Muscle layer of duodenum (tissue), 2 donors: ENCODE measurements at regions not wholly inside any gene's neighbourhood (a gene's known extent, or its start where the extent isn't known, plus 50 kb on each side); places are given as distances from the start of the nearest gene placed in this dataset.

Experiments
- H3K27ac ChIP-seq: one replicate; pipeline ENCODE4 v1.7.0; 2013; ENCODE audit warnings: mild to moderate bottlenecking, low read length
- H3K27me3 ChIP-seq: one replicate; pipeline ENCODE4 v1.7.0; 2013; ENCODE audit warnings: low read depth, mild to moderate bottlenecking, control low read depth, low read length
- H3K36me3 ChIP-seq, 2 donors: one replicate each; pipeline ENCODE4 v1.7.0; 2013; ENCODE audit warnings: low read length in 2 of 2, control low read depth in 1 of 2, mild to moderate bottlenecking in 1 of 2; ENCODE audit not compliant: insufficient read depth in 2 of 2, control insufficient read depth in 1 of 2
- H3K4me1 ChIP-seq, 2 donors: one replicate each; pipeline ENCODE4 v1.7.0; 2013; ENCODE audit warnings: low read length in 2 of 2, mild to moderate bottlenecking in 2 of 2, control low read depth in 1 of 2, moderate library complexity in 1 of 2; ENCODE audit not compliant: insufficient read depth in 2 of 2, control insufficient read depth in 1 of 2
- H3K4me3 ChIP-seq, 2 donors: one replicate each; pipeline ENCODE4 v1.7.0; 2013; ENCODE audit warnings: low read length in 2 of 2, low read depth in 1 of 2, mild to moderate bottlenecking in 1 of 2
- H3K9me3 ChIP-seq, 2 donors: one replicate each; pipeline ENCODE4 v1.7.0; 2013; ENCODE audit warnings: low read length in 2 of 2, control low read depth in 1 of 2, mild to moderate bottlenecking in 1 of 2; ENCODE audit not compliant: control insufficient read depth in 1 of 2
- donor health status: healthy.

DNA sequence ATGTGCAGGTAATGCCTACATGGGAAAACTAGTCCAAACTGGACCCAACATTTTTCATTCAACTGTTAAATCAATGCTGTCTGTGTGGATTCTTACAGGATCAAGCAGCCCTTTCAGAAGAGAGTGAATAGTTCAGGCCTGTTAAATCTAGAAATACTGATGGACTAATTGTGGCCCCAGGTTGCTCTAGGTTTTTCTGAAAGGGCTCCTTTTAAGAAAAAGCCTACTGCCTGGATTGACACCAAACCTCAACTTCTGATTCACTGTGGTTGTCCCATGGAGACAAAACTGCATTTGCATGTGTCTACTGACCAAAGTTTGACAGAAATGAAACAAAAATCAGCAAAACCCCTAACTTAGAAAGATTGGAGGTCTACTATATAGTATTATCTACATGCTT lies 437.0 kb downstream of the KLF12 start:
- peaks cover 8 to 27% of the 10 kb centered on the region in 2 donors for H3K36me3 ChIP-seq
- no peak overlapping the region for H3K27ac ChIP-seq
- H3K9me3 ChIP-seq: no peaks in the 10 kb centered on the region
- H3K4me3 ChIP-seq: no peak overlapping the region
- no peaks in the 10 kb centered on the region for H3K27me3 ChIP-seq
- no peaks in the 10 kb centered on the region for H3K4me1 ChIP-seq

DNA sequence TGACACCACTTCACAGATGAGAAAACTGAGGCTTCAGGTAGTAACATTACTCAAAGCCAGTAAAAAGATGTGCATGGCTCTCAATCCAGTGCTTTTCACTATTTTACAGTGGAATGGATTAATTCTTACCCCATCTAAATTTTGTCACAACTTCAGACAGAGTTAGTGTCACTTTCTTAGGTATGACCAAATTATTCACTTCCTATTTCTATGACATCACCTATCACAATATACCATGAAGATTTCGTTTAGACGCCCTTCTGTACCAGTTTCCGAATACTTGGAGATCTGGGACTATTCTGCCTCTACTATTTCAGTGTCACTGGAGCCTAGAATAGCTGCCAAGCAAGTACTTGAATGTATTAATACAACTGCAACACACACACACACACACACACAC lies 437.5 kb downstream of the KLF12 start:
- Histone ChIP-seq H3K36me3 (peaks cover 8 to 27% of the 10 kb centered on the region in 2 donors), H3K4me1 (no peaks in the 10 kb centered on the region), H3K27ac (no peak overlapping the region), H3K9me3 (no peaks in the 10 kb centered on the region), H3K27me3 (no peaks in the 10 kb centered on the region), H3K4me3 (no peak overlapping the region)

DNA sequence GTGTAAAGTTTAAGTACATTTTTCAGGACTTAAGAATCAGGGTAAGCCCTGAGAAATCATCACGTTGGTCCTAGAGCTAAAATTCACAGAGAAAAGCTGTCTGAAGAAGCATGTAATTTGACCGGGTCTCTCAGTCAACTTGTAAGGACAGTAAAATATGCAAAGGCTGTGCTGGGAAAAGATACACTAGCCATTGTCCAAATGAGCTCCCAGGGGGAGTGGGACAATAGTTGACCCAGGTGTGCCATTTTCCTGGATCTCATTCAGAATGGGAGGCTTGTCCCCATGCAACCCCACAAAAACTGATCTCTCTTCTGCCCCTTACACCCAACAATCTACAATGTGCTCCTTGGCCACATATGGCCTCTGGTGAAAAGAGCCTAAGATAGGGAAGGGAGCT lies 437.9 kb downstream of the KLF12 start:
- no peaks in the 10 kb centered on the region for H3K4me1 ChIP-seq
- peaks cover 8 to 28% of the 10 kb centered on the region in 2 donors for H3K36me3 ChIP-seq
- H3K27ac ChIP-seq: no peak overlapping the region
- H3K27me3 ChIP-seq: no peaks in the 10 kb centered on the region
- H3K4me3 ChIP-seq: no peak overlapping the region
- no peaks in the 10 kb centered on the region for H3K9me3 ChIP-seq

DNA sequence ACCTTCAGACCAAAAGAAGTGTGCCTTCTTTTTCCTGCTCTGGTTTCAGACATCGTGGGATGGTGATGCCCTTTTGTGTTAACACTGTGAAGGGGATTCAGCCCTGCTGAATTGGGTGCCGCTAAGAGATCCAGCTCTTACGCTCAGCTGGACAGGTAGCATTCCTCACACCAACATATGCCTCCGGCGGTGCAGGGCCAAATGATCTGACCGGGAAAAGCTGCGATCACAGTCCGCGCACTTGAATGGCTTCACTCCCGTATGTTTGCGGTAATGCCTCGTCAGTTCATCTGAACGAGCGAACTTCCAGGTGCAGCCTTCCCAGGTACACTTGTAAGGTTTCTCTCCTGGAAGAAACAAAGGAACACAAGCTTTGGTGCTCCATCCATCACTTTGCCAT lies 438.9 kb downstream of the KLF12 start:
- Histone ChIP-seq H3K27ac (no peak overlapping the region), H3K4me1 (no peaks in the 10 kb centered on the region), H3K4me3 (no peak overlapping the region), H3K9me3 (no peaks in the 10 kb centered on the region), H3K36me3 (peaks cover 8 to 31% of the 10 kb centered on the region in 2 donors), H3K27me3 (no peaks in the 10 kb centered on the region)

DNA sequence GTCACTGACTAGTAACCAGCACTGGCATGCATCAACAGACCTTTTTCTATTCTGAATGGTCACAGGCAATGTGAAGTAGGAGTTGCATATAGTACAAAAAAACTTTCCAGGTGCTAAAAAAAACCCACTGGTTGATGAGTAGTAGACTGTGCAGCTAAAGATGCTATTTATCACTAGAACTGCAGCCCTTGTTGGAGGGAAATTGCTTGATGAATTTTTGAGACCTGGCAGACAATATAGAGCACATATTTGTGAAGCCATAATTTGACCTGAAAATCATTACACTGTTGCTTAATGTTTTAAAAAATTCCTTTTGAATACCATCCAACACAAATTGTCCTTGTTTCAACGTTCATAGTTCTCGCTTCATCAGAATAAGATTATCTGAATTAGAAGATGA lies 441.0 kb downstream of the KLF12 start:
- H3K27ac ChIP-seq: no peak overlapping the region
- H3K27me3 ChIP-seq: no peaks in the 10 kb centered on the region
- H3K9me3 ChIP-seq: no peaks in the 10 kb centered on the region
- H3K36me3 ChIP-seq: peaks cover 8 to 31% of the 10 kb centered on the region in 2 donors
- no peak overlapping the region for H3K4me3 ChIP-seq
- H3K4me1 ChIP-seq: no peaks in the 10 kb centered on the region

DNA sequence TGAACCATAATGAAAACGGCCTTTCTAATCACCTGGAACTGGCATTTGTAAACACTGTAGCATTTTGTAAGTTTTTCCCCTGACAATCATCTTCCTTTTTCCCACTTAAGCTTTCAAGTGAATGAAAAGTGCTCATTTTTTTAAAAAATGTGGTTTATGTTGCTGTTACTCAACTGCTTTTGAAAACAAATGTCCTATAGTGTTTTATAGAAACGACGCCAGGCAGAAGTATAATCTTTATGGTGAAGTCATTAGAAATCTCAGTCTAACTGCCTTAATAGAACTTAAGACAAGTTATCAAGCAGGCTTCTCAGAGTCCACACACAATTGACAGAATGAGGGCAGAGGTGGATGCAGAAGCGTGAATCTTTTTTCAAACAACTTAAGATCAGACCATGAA lies 442.3 kb downstream of the KLF12 start:
- Histone ChIP-seq H3K9me3 (no peaks in the 10 kb centered on the region), H3K36me3 (peaks cover 8 to 31% of the 10 kb centered on the region in 2 donors), H3K4me1 (no peaks in the 10 kb centered on the region), H3K27ac (no peak overlapping the region), H3K27me3 (no peaks in the 10 kb centered on the region), H3K4me3 (no peak overlapping the region)

DNA sequence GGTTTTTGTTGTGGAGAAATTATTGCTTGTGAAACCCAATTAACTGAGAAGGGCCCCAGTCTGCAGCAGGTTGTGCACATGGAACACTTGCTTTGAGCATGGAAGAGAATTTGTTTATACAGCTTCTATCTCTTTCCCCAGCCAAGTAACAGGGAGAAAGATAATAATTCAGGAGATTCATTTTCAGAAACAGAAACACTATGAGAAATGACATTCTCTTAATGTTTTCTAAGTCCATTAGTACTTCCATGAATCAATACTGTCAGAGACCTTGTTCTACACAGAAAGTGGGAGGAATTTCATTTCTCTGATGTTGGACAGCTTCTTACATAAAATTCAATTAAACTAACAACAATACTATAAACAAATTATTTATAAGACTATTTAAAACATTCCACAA lies 446.3 kb downstream of the KLF12 start:
- Histone ChIP-seq H3K9me3 (no peaks in the 10 kb centered on the region), H3K27me3 (no peaks in the 10 kb centered on the region), H3K27ac (no peak overlapping the region), H3K4me1 (no peaks in the 10 kb centered on the region), H3K36me3 (peaks cover 0 to 9% of the 10 kb centered on the region in 2 donors), H3K4me3 (no peak overlapping the region)

DNA sequence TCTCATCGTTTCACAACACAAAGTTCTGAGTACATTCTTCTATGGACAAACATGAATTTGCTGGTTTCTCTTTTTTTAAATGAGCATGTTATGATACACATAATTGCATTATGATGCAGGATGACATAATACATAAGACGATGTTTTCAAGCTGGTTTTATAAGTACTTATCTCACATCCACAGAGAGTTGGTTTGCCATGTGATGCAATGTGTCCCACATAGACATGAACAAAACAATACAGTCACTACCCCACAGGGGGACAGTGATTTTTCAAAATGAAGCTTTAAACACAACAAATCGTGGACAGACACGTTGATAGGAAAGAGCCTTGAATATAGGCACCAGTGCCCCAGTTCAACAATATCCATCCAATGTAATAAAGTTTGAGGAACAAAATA lies 447.1 kb downstream of the KLF12 start:
- Histone ChIP-seq H3K4me1 (no peaks in the 10 kb centered on the region), H3K27me3 (no peaks in the 10 kb centered on the region), H3K36me3 (peaks cover 0 to 3% of the 10 kb centered on the region in 2 donors), H3K27ac (no peak overlapping the region), H3K4me3 (no peak overlapping the region), H3K9me3 (no peaks in the 10 kb centered on the region)

DNA sequence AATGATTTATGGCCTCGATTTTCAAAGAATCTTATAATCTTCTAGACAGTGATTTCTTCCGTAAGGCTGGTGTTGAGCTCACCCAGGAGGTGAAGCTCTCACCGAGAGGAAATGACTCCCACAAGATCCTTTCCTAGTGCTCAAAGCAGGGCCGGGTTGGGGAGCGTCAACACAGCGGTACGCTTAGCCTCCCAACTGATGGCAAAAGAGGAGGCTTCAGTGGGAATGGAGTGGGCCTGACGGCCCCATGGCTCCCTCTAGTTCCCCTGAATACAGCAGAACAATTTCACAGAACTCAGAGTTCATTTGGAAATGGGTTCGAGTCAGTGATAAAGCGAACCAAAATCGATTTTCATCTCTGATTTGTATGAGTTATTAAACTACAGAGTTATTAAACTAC lies 449.5 kb downstream of the KLF12 start:
- H3K27ac ChIP-seq: no peak overlapping the region
- H3K36me3 ChIP-seq: peaks cover 0 to 3% of the 10 kb centered on the region in 2 donors

DNA sequence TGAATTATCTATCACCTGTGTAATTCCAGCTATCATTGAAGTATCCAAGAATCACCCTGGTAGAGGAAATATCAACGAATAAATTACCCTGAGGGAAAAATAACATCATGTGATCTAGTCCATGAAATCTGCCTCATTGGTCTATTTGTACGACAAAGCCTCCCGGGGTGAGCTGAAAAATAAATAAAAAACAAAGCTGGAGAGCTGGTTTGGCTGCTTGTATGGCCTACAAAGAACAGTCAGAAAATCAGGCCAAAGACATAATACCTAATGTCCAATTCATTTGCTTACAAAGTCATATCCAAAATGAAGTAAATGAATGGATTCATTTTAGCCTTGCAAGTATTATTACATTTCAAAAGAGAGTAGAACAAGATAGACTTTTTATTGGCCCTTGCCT lies 449.9 kb downstream of the KLF12 start:
- H3K36me3 ChIP-seq: peaks cover 0 to 3% of the 10 kb centered on the region in 2 donors
- H3K4me3 ChIP-seq: no peak overlapping the region
- no peaks in the 10 kb centered on the region for H3K4me1 ChIP-seq
- no peaks in the 10 kb centered on the region for H3K27me3 ChIP-seq
- H3K27ac ChIP-seq: no peak overlapping the region
- H3K9me3 ChIP-seq: no peaks in the 10 kb centered on the region

More for the DNA sequence above, 449.5 kb downstream of the KLF12 start:
- H3K27me3 ChIP-seq: no peaks in the 10 kb centered on the region
- H3K4me3 ChIP-seq: no peak overlapping the region
- H3K4me1 ChIP-seq: no peaks in the 10 kb centered on the region
- no peaks in the 10 kb centered on the region for H3K9me3 ChIP-seq

DNA sequence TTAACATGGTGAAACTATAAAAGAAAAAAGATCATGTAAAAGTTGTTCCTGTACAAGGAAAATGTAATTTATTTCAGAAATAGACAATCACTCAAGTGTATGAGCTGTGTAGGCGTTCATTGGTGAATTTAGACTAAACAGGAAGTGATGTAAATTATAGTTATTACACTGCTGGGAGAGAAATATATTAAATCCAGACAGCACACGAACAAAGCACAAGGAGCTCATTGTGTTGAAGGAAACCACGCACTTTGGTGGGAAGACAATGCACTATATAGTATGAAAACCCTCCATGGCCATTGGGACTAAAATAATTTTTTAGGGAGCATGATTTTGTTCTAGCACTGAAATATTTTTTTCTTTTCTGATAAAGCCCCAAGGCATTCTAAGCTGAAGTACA lies 450.5 kb downstream of the KLF12 start:
- no peaks in the 10 kb centered on the region for H3K27me3 ChIP-seq
- H3K4me3 ChIP-seq: no peak overlapping the region
- no peak overlapping the region for H3K27ac ChIP-seq
- no peaks in the 10 kb centered on the region for H3K4me1 ChIP-seq
- peaks cover 0 to 3% of the 10 kb centered on the region in 2 donors for H3K36me3 ChIP-seq
- no peaks in the 10 kb centered on the region for H3K9me3 ChIP-seq

DNA sequence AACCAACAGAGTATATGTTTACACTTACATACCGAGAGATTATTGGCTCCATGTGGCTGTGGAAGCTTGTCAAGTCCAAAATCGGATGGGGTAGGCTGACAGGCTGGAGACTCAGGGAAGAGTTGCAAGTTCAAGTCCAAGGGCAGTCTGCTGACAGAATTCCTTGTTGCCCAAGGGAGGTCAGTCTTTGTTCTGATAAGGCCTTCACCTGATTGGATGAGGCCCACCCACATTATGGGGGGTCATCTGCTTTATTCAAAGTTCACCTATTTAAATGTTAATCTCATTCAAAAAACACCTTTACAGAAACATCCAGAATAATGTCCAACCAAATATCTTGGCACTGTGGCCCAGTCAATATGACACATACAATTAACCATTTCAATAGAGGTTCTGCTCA lies 452.4 kb downstream of the KLF12 start:
- Histone ChIP-seq H3K36me3 (peaks cover 0 to 3% of the 10 kb centered on the region in 2 donors), H3K4me1 (no peaks in the 10 kb centered on the region), H3K27ac (no peak overlapping the region), H3K9me3 (no peaks in the 10 kb centered on the region), H3K27me3 (no peaks in the 10 kb centered on the region), H3K4me3 (no peak overlapping the region)
